C4-2B (cell line): ENCODE measurements at regions not wholly inside any gene's neighbourhood (a gene's known extent, or its start where the extent isn't known, plus 50 kb on each side); places are given as distances from the start of the nearest gene placed in this dataset.

Experiments used
- ZFX ChIP-seq: fragments of 450-650 bp; IDR thresholded peaks from 2 replicates; pipeline ENCODE4 v1.6.1; 2017
- TF ChIP-seq, protein P1 (sequence below): fragments of 450-650 bp; conservative IDR thresholded peaks from 2 replicates; pipeline ENCODE4 v1.5.1; 2017; ENCODE audit warnings: mild to moderate bottlenecking

DNA sequence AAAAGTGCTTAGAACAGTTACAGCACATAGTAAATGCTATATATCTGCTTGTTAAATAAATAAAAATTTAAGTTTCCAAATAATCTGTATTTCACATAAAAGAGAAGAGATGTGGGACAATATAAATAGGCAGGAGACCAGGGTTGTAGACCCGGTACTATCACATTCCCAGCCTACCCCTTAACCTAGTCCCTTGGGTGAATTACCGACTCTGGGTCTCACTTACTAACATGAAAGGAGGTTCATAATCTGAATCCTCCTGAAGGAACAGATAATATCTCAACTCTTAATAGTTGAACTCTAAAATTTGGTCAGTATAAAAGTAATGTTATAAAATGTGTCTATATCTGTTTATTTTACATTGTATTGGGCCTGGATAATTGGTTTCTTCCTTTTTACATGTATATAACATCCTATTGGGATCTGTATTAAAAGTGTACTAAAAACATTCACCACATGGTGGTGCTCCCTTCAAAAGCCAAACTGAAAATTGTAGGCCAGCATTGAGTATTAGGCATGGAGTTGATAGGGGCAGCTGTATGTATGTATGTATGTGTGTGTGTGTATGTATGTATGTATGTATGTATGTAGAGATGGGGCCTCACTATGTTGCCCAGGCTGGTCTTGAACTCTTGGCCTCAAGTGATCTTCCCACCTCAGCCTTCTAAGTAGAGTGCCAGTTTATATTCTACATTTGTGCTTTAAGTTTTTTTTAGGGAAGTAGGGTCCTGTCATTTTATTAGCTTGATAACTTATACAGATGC is 64.2 kb upstream of the ABL1 start:
- TF ChIP-seq, protein P1, sequence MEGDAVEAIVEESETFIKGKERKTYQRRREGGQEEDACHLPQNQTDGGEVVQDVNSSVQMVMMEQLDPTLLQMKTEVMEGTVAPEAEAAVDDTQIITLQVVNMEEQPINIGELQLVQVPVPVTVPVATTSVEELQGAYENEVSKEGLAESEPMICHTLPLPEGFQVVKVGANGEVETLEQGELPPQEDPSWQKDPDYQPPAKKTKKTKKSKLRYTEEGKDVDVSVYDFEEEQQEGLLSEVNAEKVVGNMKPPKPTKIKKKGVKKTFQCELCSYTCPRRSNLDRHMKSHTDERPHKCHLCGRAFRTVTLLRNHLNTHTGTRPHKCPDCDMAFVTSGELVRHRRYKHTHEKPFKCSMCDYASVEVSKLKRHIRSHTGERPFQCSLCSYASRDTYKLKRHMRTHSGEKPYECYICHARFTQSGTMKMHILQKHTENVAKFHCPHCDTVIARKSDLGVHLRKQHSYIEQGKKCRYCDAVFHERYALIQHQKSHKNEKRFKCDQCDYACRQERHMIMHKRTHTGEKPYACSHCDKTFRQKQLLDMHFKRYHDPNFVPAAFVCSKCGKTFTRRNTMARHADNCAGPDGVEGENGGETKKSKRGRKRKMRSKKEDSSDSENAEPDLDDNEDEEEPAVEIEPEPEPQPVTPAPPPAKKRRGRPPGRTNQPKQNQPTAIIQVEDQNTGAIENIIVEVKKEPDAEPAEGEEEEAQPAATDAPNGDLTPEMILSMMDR = peak; percentile 86
- no peak for TF ChIP-seq ZFX
